Muscle layer of duodenum (tissue), 2 donors: ENCODE measurements at regions not wholly inside any gene's neighbourhood (a gene's known extent, or its start where the extent isn't known, plus 50 kb on each side); places are given as distances from the start of the nearest gene placed in this dataset.

ENCODE experiments used
- H3K27ac ChIP-seq: one replicate; pipeline ENCODE4 v1.7.0; 2013; ENCODE audit warnings: mild to moderate bottlenecking, low read length
- H3K27me3 ChIP-seq: one replicate; pipeline ENCODE4 v1.7.0; 2013; ENCODE audit warnings: low read depth, mild to moderate bottlenecking, control low read depth, low read length
- H3K36me3 ChIP-seq, 2 donors: one replicate each; pipeline ENCODE4 v1.7.0; 2013; ENCODE audit warnings: low read length in 2 of 2, control low read depth in 1 of 2, mild to moderate bottlenecking in 1 of 2; ENCODE audit not compliant: insufficient read depth in 2 of 2, control insufficient read depth in 1 of 2
- H3K4me1 ChIP-seq, 2 donors: one replicate each; pipeline ENCODE4 v1.7.0; 2013; ENCODE audit warnings: low read length in 2 of 2, mild to moderate bottlenecking in 2 of 2, control low read depth in 1 of 2, moderate library complexity in 1 of 2; ENCODE audit not compliant: insufficient read depth in 2 of 2, control insufficient read depth in 1 of 2
- H3K4me3 ChIP-seq, 2 donors: one replicate each; pipeline ENCODE4 v1.7.0; 2013; ENCODE audit warnings: low read length in 2 of 2, low read depth in 1 of 2, mild to moderate bottlenecking in 1 of 2
- H3K9me3 ChIP-seq, 2 donors: one replicate each; pipeline ENCODE4 v1.7.0; 2013; ENCODE audit warnings: low read length in 2 of 2, control low read depth in 1 of 2, mild to moderate bottlenecking in 1 of 2; ENCODE audit not compliant: control insufficient read depth in 1 of 2
- donor health status: healthy.

DNA sequence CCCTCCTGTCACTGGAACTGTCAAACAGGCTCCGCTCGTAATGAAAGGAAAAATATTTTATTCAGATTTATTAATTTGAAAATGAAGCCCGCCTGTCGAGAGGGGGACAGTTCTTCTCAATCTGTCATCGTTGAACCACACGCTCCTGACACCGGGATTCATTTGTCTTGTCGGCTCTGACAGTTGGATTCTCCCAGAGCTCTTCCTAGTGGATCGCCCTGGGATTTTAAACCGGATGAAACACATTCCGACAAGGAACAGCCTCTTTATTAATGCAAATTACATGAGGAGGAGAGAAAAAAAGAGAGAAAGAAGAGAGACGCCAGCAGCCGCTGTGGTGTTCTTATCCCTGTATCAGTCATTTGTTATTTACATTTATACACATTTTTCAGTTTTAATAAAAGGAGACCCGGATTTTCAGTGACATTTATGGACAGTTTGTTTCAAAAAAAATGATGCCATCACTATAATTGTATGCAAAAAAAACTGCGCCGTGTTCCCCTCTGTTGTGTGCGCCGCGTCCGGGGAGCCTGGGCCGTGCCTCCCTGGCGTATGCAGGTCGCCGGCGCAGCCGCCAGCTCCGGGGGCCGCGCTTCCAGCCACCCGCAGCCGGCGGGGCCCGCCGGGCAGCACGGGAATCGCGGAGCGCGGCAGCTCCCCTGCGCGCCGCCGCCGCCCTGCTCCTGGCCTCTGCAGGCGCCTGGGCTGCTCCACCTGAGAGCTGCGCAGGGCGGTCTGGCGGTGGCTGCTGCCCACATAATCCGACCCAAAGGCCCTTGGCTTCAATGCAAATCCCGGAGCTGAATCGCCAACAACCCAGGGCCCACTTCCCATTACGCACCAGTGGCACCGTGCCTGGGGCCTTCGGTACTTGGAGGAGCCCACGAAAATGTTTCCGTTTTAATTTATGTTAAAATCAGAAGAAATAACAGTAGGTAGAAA is 237.9 kb upstream of the PBX1 start:
- no peaks in the 10 kb centered on the region for H3K36me3 ChIP-seq
- H3K9me3 ChIP-seq, result no peaks in the 10 kb centered on the region
- no peaks in the 10 kb centered on the region for H3K27me3 ChIP-seq
- peak overlapping the region; percentile 62 to 65 for H3K4me3 ChIP-seq
- no peak overlapping the region for H3K27ac ChIP-seq
- no peaks in the 10 kb centered on the region for H3K4me1 ChIP-seq

DNA sequence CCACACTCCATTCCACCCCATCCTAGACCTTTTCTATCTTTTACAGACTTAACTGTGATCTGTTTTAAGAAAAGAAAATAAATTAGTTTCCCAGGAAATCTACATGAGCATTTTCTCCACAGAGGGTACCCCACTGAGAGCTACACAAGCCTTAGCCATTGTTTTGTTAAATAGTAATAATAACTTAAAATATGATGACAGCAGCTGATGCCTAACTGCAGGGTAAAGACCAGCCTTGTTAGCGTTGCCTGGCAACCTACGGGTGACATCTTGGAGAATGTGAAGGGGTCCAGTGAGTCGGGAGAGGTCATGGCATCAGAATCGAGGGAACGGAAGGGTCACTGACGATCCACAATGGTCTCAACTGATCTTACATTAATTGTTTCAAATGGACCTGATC is 233.2 kb upstream of the PBX1 start:
- no peaks in the 10 kb centered on the region for H3K9me3 ChIP-seq
- H3K27ac ChIP-seq, result no peak overlapping the region
- no peak overlapping the region for H3K4me3 ChIP-seq
- no peaks in the 10 kb centered on the region for H3K27me3 ChIP-seq
- no peaks in the 10 kb centered on the region for H3K4me1 ChIP-seq
- H3K36me3 ChIP-seq, result no peaks in the 10 kb centered on the region

DNA sequence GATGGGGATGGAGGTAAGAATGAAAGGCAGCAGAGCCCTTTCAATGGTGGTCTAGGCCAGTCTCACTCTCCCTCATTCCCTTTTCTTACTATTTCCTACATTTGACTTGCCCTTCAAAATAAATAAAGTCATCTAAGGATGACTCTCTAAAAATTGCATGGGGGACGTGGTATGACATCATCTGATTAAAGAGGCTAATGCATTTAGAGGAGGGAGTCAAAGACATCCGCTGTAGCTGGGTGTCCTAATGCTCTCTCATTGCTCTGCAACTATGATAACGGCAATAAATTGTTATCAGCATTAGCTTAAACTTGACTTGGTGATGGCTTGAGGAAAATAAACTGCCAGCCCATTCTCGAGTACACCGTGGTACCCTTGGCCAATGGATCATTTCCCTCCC is 225.6 kb upstream of the PBX1 start:
- Histone ChIP-seq H3K9me3 (no peaks in the 10 kb centered on the region), H3K27me3 (no peaks in the 10 kb centered on the region), H3K4me3 (no peak overlapping the region), H3K27ac (no peak overlapping the region), H3K4me1 (no peaks in the 10 kb centered on the region), H3K36me3 (no peaks in the 10 kb centered on the region)

DNA sequence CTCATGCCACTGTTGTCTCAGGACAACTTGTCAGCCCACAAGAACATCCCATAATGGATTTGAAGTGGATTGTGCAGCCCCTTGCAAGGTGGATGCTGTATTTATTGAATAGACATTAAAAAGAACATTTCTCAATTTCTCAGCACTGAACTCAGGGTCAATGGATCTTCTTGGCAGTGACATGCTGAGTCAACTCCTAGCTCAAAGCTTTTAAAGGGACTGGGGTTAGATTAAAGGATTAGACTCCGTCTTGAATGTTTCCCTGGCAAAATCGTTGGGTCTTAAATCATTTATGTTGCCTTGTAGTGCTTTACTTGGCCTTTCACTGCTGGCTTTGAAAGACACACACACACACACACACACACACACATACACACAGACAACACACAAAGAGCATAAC is 221.6 kb upstream of the PBX1 start:
- Histone ChIP-seq H3K36me3 (no peaks in the 10 kb centered on the region), H3K9me3 (no peaks in the 10 kb centered on the region), H3K27me3 (no peaks in the 10 kb centered on the region), H3K4me3 (no peak overlapping the region), H3K4me1 (no peaks in the 10 kb centered on the region), H3K27ac (no peak overlapping the region)

DNA sequence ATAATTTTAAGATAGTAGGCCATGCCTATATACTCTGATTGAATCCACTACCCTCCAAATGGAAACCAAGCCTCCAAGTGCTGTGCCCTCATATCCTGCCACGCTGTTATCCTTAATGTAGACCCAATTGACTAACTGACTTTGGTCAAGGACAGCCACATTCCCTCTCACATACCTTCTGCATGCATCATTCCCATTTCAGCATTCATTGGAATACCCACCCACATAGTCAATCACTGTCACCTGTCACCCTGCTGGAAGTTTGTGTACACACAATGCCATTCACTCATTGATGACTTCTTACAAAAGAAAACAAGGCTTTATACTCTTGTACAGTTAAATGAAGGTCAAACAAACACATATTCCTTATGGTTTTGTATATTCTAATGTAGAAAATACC is 221.1 kb upstream of the PBX1 start:
- Histone ChIP-seq H3K27ac (no peak overlapping the region), H3K4me3 (no peak overlapping the region), H3K4me1 (no peaks in the 10 kb centered on the region), H3K9me3 (no peaks in the 10 kb centered on the region), H3K36me3 (no peaks in the 10 kb centered on the region), H3K27me3 (no peaks in the 10 kb centered on the region)

DNA sequence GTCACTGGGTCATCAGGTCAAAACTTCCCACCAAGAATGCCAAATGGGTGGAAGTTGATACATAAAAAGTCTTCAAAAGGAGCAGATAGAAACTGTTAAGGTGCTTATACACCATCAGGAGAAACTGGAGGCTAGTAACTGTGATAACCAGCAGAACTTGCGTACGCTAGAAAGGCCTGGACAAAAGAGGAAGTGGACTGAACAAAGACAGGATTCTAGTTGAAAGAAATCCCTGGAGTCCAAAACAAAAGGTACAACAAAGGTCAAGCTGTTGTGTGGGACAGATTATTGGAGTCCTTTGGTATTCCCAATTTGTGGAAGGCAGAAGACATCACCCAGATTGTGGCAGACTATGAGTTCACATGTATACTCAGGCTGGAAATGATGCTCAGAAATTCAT is 215.8 kb upstream of the PBX1 start:
- Histone ChIP-seq H3K27me3 (no peaks in the 10 kb centered on the region), H3K4me1 (no peaks in the 10 kb centered on the region)

DNA sequence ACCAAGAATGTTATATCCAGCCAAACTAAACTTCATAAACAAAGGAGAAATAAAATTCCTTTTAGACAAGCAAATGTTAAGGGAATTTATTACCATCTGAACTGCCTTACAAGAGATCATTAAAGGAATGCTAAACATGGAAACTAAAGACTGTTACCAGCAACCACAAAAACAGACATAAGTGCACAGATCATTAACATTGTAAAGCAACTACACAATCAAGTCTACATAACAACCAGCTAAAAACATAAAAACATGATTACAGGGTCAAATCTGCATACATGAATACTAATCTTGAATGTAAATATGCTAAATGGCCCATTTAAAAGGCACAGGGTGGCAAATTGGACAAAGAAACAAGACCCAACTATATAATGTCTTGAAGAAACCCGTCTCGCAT is 211.0 kb upstream of the PBX1 start:
- Histone ChIP-seq H3K36me3 (no peaks in the 10 kb centered on the region), H3K4me3 (no peak overlapping the region), H3K27ac (no peak overlapping the region), H3K27me3 (no peaks in the 10 kb centered on the region), H3K9me3 (peaks cover 0 to 21% of the 10 kb centered on the region in 2 donors), H3K4me1 (no peaks in the 10 kb centered on the region)

More for the DNA sequence above, 215.8 kb upstream of the PBX1 start:
- H3K27ac ChIP-seq, result no peak overlapping the region
- no peak overlapping the region for H3K4me3 ChIP-seq
- peaks cover 0 to 7% of the 10 kb centered on the region in 2 donors for H3K9me3 ChIP-seq
- no peaks in the 10 kb centered on the region for H3K36me3 ChIP-seq

DNA sequence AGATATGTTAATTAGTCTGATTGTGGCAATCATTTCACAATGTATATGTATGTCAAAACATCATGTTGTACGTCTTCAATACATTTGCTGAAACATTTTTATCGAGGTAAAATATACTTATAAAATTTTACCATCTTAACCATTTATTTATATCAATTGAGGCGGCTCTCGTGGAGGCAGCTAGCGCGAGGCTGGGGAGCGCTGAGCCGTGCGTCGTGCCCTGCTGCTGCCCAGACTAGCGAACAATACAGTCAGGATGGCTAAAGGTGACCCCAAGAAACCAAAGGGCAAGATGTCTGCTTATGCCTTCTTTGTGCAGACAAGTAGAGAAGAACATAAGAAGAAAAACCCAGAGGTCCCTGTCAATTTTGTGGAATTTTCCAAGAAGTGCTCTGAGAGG is 202.5 kb upstream of the PBX1 start:
- no peak overlapping the region for H3K27ac ChIP-seq
- H3K4me3 ChIP-seq, result no peak overlapping the region
- H3K27me3 ChIP-seq, result no peaks in the 10 kb centered on the region
- H3K9me3 ChIP-seq, result peaks cover 0 to 4% of the 10 kb centered on the region in 2 donors
- no peaks in the 10 kb centered on the region for H3K36me3 ChIP-seq
- H3K4me1 ChIP-seq, result no peaks in the 10 kb centered on the region

DNA sequence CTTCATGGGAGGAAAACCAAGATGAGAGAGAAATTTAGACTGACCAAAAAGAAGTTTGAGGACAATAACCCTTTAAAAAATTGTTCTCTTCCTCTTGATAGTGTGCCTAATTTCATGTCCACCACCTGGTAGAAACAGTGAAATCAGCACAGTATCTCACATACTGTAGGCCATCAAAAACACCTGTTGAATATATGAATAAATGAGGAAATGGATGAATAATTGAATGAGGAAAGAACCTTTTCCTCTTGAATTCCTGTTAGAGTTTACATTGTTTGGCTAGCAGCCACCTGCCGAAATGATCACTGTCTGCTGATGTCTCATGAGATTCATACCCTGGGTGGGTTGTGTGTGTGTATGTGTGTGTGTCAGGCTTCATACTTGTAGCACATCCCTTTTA is 198.7 kb upstream of the PBX1 start:
- peaks cover 0 to 4% of the 10 kb centered on the region in 2 donors for H3K4me1 ChIP-seq
- no peak overlapping the region for H3K27ac ChIP-seq
- no peak overlapping the region for H3K4me3 ChIP-seq
- no peaks in the 10 kb centered on the region for H3K36me3 ChIP-seq
- H3K9me3 ChIP-seq, result no peaks in the 10 kb centered on the region
- H3K27me3 ChIP-seq, result no peaks in the 10 kb centered on the region

DNA sequence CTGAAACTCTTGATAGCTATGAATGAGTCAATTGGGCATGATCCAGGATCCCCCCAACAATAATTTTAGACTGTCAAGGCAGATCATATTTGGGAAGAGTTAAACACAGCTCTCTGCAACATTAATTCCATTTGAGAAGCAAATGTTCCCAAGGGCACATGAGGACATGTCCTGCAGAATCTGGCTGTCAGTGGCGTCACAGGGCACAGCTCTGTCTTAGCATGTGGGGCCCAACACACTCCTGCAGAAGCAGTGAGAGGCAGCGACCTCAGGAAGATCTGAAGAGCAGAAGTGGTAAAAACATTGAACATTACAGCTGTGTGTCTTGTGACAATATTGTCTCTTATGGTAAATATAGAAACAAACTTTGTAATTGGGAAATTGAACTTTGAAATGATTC is 197.1 kb upstream of the PBX1 start:
- no peaks in the 10 kb centered on the region for H3K36me3 ChIP-seq
- H3K4me1 ChIP-seq, result peaks cover 0 to 4% of the 10 kb centered on the region in 2 donors
- peaks cover 0 to 7% of the 10 kb centered on the region in 2 donors for H3K9me3 ChIP-seq
- no peaks in the 10 kb centered on the region for H3K27me3 ChIP-seq
- no peak overlapping the region for H3K27ac ChIP-seq
- no peak overlapping the region for H3K4me3 ChIP-seq

DNA sequence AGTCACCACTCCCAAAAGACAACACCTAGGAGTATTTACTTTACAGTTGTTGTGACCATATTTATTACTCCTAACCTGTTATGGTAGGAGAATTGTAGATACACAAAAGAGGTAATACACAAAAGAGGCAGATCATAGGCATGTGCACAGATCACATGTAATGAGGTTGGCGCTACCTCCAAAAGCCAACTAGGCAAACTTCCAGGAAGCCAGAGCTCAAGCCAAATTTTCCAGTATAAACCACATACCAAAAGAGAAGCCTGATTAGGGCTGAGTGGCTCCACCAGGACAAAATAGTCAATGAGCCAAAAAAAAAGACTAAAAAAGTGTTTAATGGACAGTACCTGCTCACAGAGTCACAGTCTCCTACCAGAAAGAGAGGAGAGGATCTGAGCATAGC is 195.0 kb upstream of the PBX1 start:
- H3K4me1 ChIP-seq, result peaks cover 0 to 4% of the 10 kb centered on the region in 2 donors
- no peak overlapping the region for H3K4me3 ChIP-seq
- H3K27me3 ChIP-seq, result no peaks in the 10 kb centered on the region
- H3K9me3 ChIP-seq, result peaks cover 0 to 7% of the 10 kb centered on the region in 2 donors
- no peak overlapping the region for H3K27ac ChIP-seq
- H3K36me3 ChIP-seq, result no peaks in the 10 kb centered on the region

DNA sequence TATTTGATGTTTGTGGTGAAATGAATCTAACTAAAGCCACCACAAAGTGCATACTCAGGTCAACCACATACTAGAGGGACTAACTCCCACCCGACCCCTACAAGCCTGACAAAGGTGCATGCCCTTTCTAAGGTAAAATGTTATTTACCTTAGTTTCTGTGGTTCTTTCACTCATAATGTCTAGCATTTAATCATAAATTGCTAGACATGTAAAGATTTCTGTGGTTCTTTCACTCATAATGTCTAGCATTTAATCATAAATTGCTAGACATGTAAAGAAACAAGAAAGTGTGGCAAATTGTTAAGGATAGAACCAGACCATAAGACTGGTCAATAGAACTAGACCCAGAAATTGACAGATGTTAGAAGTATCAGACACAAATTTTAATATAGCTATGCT is 193.0 kb upstream of the PBX1 start:
- Histone ChIP-seq H3K27ac (no peak overlapping the region), H3K9me3 (peaks cover 0 to 7% of the 10 kb centered on the region in 2 donors), H3K4me1 (peaks cover 0 to 4% of the 10 kb centered on the region in 2 donors), H3K4me3 (no peak overlapping the region), H3K27me3 (no peaks in the 10 kb centered on the region), H3K36me3 (no peaks in the 10 kb centered on the region)
